RWPE2 (cell line): ENCODE measurements at regions not wholly inside any gene's neighbourhood (a gene's known extent, or its start where the extent isn't known, plus 50 kb on each side); places are given as distances from the start of the nearest gene placed in this dataset.

Experiments used
- ATAC-seq: fragments of 200-7000 bp; cut with Tn5 transposase; 3 replicates; pipeline ENCODE4 v1.9.1; 2021; ENCODE audit warnings: low read depth
- DNase-seq: peaks from one replicate; pipeline ENCODE4 v3.0.0-alpha.2; 2020; ENCODE audit warnings: low spot score
- H3K27ac ChIP-seq: fragments of 450-650 bp; 2 replicates; pipeline ENCODE4 v1.5.1; 2017; ENCODE audit warnings: mild to moderate bottlenecking; ENCODE audit not compliant: poor library complexity, severe bottlenecking
- H3K27me3 ChIP-seq: fragments of 250-450 bp; sonication (Bioruptor Pico); 2 replicates; pipeline ENCODE4 v1.5.1; 2021; ENCODE audit warnings: mild to moderate bottlenecking, moderate library complexity; ENCODE audit not compliant: insufficient read depth, poor library complexity, severe bottlenecking
- H3K36me3 ChIP-seq: fragments of 250-450 bp; sonication (Bioruptor Pico); 2 replicates; pipeline ENCODE4 v1.5.1; 2020; ENCODE audit warnings: low read depth, mild to moderate bottlenecking, moderate library complexity
- H3K4me1 ChIP-seq: fragments of 250-450 bp; sonication (Bioruptor Pico); 2 replicates; pipeline ENCODE4 v1.5.1; 2021; ENCODE audit warnings: mild to moderate bottlenecking, moderate library complexity; ENCODE audit not compliant: insufficient read depth, poor library complexity, severe bottlenecking
- H3K4me3 ChIP-seq: fragments of 250-450 bp; sonication (Bioruptor Pico); 2 replicates; pipeline ENCODE4 v1.5.1; 2021; ENCODE audit warnings: mild to moderate bottlenecking, moderate library complexity; ENCODE audit not compliant: severe bottlenecking
- H3K9me3 ChIP-seq: fragments of 250-450 bp; sonication (Bioruptor Pico); 2 replicates; pipeline ENCODE4 v1.5.1; 2021; ENCODE audit warnings: mild to moderate bottlenecking, moderate library complexity; ENCODE audit not compliant: severe bottlenecking
- CTCF ChIP-seq: fragments of 450-650 bp; IDR thresholded peaks from one replicate; pipeline ENCODE4 v1.5.1; 2017; ENCODE audit warnings: mild to moderate bottlenecking, moderate library complexity; ENCODE audit not compliant: poor library complexity, severe bottlenecking

GRCh38 chrX:15143825-15144121, 126.1 kb downstream of the ASB9 start:
- DNase-seq: no peak
- Histone ChIP-seq H3K27me3 (no peaks in the 10 kb centered on the region), H3K36me3 (no peaks in the 10 kb centered on the region), H3K4me3 (no peak overlapping the region), H3K9me3 (no peaks in the 10 kb centered on the region), H3K4me1 (no peaks in the 10 kb centered on the region), H3K27ac (no peak overlapping the region)
- no peak for ATAC-seq
- peak; percentile 3 for TF ChIP-seq CTCF

DNA sequence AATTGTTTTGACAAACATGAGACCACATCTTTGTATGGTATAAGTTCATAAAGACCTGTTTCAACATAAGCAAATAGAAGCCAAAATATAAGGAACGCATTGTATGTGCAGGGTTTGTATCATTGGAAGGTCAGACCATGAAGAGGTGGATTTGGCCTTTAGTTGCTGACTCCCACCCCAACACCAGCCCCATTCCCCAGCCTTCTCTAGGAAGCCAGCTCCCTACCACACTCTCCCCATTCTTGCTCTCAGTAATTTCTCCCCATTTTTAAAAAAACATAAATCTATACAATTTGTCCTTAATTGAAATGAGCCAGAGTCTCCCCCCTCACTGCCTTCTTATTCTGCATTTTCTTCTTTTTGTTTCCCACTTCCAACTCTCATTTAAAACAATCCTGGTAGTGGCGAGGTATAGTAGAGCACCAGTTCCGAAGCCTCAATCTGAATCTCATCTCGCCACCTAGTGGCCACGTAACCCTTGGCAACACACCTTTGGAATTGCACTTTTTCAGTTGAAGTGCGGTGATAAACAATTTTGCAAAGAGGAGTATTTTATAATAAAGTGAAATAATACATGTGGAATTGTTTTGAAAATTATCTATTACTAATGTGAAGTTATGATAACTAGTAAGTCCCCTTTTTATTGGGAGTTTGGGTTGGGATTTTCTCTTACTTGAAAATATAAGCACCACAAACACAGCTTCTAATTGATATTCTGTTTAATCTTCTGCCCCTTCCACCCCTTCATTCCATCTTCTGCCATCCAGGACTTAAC, 126.6 kb downstream of the ASB9 start:
- no peaks in the 10 kb centered on the region for H3K9me3 ChIP-seq
- H3K4me3 ChIP-seq: no peak overlapping the region
- peak; percentile 74 for ATAC-seq
- H3K27me3 ChIP-seq: no peaks in the 10 kb centered on the region
- TF ChIP-seq CTCF: peak; percentile 69
- no peak overlapping the region for H3K27ac ChIP-seq
- H3K4me1 ChIP-seq: no peaks in the 10 kb centered on the region
- no peak for DNase-seq
- no peaks in the 10 kb centered on the region for H3K36me3 ChIP-seq

DNA sequence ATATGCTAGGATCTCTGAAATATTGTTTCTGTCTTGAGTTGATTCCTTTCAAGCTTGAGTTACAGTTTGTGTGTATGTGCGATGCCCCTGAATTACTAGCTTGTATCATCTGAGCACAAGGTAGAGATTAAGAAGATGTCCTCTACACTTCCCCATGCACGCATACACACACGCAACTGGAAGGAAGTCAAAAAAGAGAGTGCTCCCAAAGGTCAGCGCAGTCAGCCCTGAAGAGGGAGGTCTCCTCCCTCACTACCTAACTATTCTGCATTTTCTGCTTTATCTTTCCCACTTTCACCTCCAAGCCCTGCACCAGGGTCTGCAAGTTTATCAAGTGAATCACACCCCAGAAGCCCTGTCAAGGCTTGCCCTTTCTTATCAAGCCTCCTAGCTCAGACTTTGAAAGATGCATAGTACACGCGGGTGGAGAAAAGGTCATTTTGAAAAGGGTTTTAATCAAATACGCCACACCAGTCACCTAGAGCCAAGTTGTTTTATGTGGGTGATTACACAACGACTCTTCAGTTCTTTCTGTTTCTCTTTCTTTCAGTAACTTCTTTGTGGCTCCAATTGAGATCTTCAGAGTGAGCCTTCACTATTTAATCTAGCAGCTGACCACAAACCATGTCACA, 127.7 kb downstream of the ASB9 start:
- ATAC-seq (no peak), DNase-seq (no peak)
- no peak for TF ChIP-seq CTCF
- Histone ChIP-seq H3K4me3 (no peak overlapping the region), H3K27ac (no peak overlapping the region), H3K27me3 (no peaks in the 10 kb centered on the region), H3K9me3 (no peaks in the 10 kb centered on the region), H3K4me1 (no peaks in the 10 kb centered on the region), H3K36me3 (no peaks in the 10 kb centered on the region)

DNA sequence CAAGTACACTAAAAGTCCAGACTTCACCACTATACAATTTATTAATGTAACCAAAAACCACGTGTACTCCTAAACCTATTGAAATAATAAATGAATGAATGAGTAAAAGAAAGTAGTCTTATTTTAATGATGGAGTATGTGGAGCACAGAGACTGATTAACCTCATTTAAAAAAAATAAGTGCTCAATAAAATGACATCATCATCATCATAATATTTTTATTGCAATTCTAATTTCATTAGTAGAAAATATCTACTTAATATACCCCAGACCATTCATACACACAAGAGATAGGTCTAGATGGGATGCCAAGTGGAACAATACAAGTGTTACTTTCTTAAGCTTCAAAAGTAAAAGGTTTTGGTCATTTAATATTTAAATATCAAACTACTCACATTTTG, 133.1 kb downstream of the ASB9 start:
- no peak for TF ChIP-seq CTCF
- Histone ChIP-seq H3K27ac (no peak overlapping the region), H3K4me3 (no peak overlapping the region), H3K4me1 (no peaks in the 10 kb centered on the region), H3K9me3 (no peaks in the 10 kb centered on the region), H3K27me3 (no peaks in the 10 kb centered on the region), H3K36me3 (no peaks in the 10 kb centered on the region)
- DNase-seq (no peak), ATAC-seq (no peak)

DNA sequence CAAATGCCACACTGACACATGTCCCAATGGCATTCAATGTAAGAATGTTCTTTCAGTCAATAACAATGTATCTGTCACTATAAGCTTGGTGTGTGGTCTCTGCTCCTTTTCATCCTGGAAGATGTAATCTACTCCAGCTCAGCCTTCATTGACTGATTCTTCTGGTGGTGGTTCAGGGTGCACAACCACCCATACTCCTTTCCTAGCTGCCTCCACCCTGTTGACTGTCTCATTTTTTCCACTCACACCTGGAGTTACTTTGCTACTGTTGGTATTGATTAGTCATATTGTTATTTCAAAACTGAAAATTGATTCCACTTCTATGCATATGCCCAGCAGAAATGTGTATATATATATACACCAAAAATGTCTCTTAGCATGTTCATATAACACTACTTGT, 140.5 kb downstream of the ASB9 start:
- H3K36me3 ChIP-seq: no peaks in the 10 kb centered on the region
- ATAC-seq (no peak), DNase-seq (no peak)
- H3K9me3 ChIP-seq: no peaks in the 10 kb centered on the region
- TF ChIP-seq CTCF: no peak
- H3K4me3 ChIP-seq: no peak overlapping the region
- no peaks in the 10 kb centered on the region for H3K4me1 ChIP-seq
- H3K27me3 ChIP-seq: no peaks in the 10 kb centered on the region
- H3K27ac ChIP-seq: no peak overlapping the region
